Neutrophil (primary cell): ENCODE measurements at regions not wholly inside any gene's neighbourhood (a gene's known extent, or its start where the extent isn't known, plus 50 kb on each side); places are given as distances from the start of the nearest gene placed in this dataset.
A peak's percentile ranks its signal among the peaks of the same experiment; 100 is the strongest.

ENCODE experiments used
- H3K27ac ChIP-seq: fragments of 200-600 bp; sonication (generic); 2 replicates; pipeline ENCODE4 v1.5.1; 2016; ENCODE audit warnings: mild to moderate bottlenecking, moderate library complexity
- H3K27me3 ChIP-seq: fragments of 200-600 bp; sonication (generic); 2 replicates; pipeline ENCODE4 v1.6.0; 2016; ENCODE audit warnings: mild to moderate bottlenecking
- H3K36me3 ChIP-seq: fragments of 200-600 bp; sonication (generic); 2 replicates; pipeline ENCODE4 v1.5.1; 2017
- H3K4me1 ChIP-seq, 2 experiments: fragments of 200-600 bp in 1 of 2; sonication (generic) in 1 of 2; 1 replicate in 1 of 2; 2 replicates in 1 of 2; pipeline versions ENCODE4 v1.5.1 to v1.6.1; 2013 to 2016; ENCODE audit warnings: low read depth in 1 of 2, low read length in 1 of 2, mild to moderate bottlenecking in 1 of 2, moderate library complexity in 1 of 2; ENCODE audit not compliant: control insufficient read depth in 1 of 2, insufficient read depth in 1 of 2
- H3K4me3 ChIP-seq, 2 experiments: fragments of 200-600 bp in 1 of 2; sonication (generic) in 1 of 2; 1 replicate in 1 of 2; 2 replicates in 1 of 2; pipeline ENCODE4 v1.5.1; 2013 to 2016; ENCODE audit warnings: low read depth in 1 of 2, low read length in 1 of 2, mild to moderate bottlenecking in 1 of 2, moderate library complexity in 1 of 2
- H3K9me3 ChIP-seq: fragments of 200-600 bp; sonication (generic); 2 replicates; pipeline ENCODE4 v1.5.1; 2016
- CTCF ChIP-seq: fragments of 200-600 bp; sonication (generic); IDR thresholded peaks from 2 replicates; pipeline ENCODE4 v1.5.1; 2016; ENCODE audit warnings: antibody characterized with exemption

GRCh38 chr3:155029941-155030340 is 50.2 kb upstream of the MME start:
- no peak for TF ChIP-seq CTCF
- Histone ChIP-seq H3K4me1 (peaks cover 38 to 44% of the 10 kb centered on the region in 2 experiments), H3K27me3 (no peaks in the 10 kb centered on the region), H3K9me3 (no peaks in the 10 kb centered on the region), H3K4me3 (no peak overlapping the region), H3K27ac (no peak overlapping the region), H3K36me3 (no peaks in the 10 kb centered on the region)

GRCh38 chr3:155026999-155027591 is 53.0 kb upstream of the MME start:
- Histone ChIP-seq H3K36me3 (no peaks in the 10 kb centered on the region), H3K27ac (peak overlapping the region; percentile 93), H3K4me1 (peaks cover 29 to 34% of the 10 kb centered on the region in 2 experiments), H3K27me3 (no peaks in the 10 kb centered on the region), H3K9me3 (no peaks in the 10 kb centered on the region), H3K4me3 (peak overlapping the region; percentile 12 to 17)
- no peak for TF ChIP-seq CTCF

GRCh38 chr3:155024006-155024638 is 56.0 kb upstream of the MME start:
- no peak for TF ChIP-seq CTCF
- H3K36me3 ChIP-seq = no peaks in the 10 kb centered on the region
- no peak overlapping the region for H3K27ac ChIP-seq
- H3K9me3 ChIP-seq = no peaks in the 10 kb centered on the region
- H3K27me3 ChIP-seq = no peaks in the 10 kb centered on the region
- H3K4me3 ChIP-seq = no peak overlapping the region
- peaks cover 38 to 45% of the 10 kb centered on the region in 2 experiments for H3K4me1 ChIP-seq

- H3K9me3 ChIP-seq = no peaks in the 10 kb centered on the region
- no peak overlapping the region for H3K27ac ChIP-seq
- H3K27me3 ChIP-seq = no peaks in the 10 kb centered on the region
- H3K36me3 ChIP-seq = no peaks in the 10 kb centered on the region
- TF ChIP-seq CTCF = no peak
- peaks cover 46 to 48% of the 10 kb centered on the region in 2 experiments for H3K4me1 ChIP-seq
- H3K4me3 ChIP-seq = no peak overlapping the region
Observed at GRCh38 chr3:155022896-155023295, 57.2 kb upstream of the MME start.

GRCh38 chr3:155019575-155019974 is 60.5 kb upstream of the MME start:
- peak overlapping the region; percentile 93 for H3K27ac ChIP-seq
- no peaks in the 10 kb centered on the region for H3K9me3 ChIP-seq
- TF ChIP-seq CTCF = no peak
- H3K4me1 ChIP-seq = peaks cover 28 to 50% of the 10 kb centered on the region in 2 experiments
- H3K27me3 ChIP-seq = no peaks in the 10 kb centered on the region
- peak overlapping the region in 1 of 2 experiments; percentile 27 for H3K4me3 ChIP-seq
- no peaks in the 10 kb centered on the region for H3K36me3 ChIP-seq
